Vagina (tissue), 2 donors: ENCODE measurements at regions not wholly inside any gene's neighbourhood (a gene's known extent, or its start where the extent isn't known, plus 50 kb on each side); places are given as distances from the start of the nearest gene placed in this dataset.

ENCODE experiments used
- POLR2A ChIP-seq, 2 donors: fragments of 450-650 bp; IDR thresholded peaks; one replicate each; pipeline ENCODE4 v1.6.1; 2017; ENCODE audit warnings: antibody characterized with exemption in 2 of 2, mild to moderate bottlenecking in 2 of 2, moderate library complexity in 2 of 2
- TF ChIP-seq, protein P1 (sequence below), 3 experiments: fragments of 450-650 bp in 2 of 3; fragments of 200-600 bp in 1 of 3; sonication (generic) in 1 of 3; IDR thresholded peaks; one replicate each; pipeline ENCODE4 v1.5.1; 2017 to 2019; ENCODE audit warnings: antibody characterized with exemption in 3 of 3, mild to moderate bottlenecking in 2 of 3, moderate library complexity in 2 of 3

DNA sequence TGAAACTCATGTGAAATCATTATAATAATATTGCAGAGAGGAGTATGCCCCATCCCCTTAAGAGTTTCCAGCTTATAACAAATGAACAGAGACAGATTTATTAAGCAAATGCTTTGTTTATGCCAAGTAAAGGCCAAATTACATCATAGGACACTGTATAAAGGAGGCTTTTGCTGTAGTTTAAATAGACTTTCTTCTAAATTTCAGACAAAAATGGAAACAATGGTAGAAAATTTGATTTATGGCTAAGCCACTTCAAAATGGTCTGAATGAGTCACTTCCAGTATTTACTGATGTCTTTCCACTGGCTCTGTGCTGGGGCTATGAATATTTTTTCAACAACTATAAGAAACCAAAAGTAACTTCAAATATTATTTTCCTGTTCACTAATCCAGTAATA is 81.1 kb upstream of the ST6GALNAC5 start:
- TF ChIP-seq, protein P1, sequence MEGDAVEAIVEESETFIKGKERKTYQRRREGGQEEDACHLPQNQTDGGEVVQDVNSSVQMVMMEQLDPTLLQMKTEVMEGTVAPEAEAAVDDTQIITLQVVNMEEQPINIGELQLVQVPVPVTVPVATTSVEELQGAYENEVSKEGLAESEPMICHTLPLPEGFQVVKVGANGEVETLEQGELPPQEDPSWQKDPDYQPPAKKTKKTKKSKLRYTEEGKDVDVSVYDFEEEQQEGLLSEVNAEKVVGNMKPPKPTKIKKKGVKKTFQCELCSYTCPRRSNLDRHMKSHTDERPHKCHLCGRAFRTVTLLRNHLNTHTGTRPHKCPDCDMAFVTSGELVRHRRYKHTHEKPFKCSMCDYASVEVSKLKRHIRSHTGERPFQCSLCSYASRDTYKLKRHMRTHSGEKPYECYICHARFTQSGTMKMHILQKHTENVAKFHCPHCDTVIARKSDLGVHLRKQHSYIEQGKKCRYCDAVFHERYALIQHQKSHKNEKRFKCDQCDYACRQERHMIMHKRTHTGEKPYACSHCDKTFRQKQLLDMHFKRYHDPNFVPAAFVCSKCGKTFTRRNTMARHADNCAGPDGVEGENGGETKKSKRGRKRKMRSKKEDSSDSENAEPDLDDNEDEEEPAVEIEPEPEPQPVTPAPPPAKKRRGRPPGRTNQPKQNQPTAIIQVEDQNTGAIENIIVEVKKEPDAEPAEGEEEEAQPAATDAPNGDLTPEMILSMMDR (IDR thresholded peaks at IDR 0.05), result no peak
- TF ChIP-seq POLR2A (IDR thresholded peaks at IDR 0.05), result no peak
